GM23338 (cell line): ENCODE measurements at regions not wholly inside any gene's neighbourhood (a gene's known extent, or its start where the extent isn't known, plus 50 kb on each side); places are given as distances from the start of the nearest gene placed in this dataset.

Experiments
- ATAC-seq: fragments of 200-7000 bp; cut with Tn5 transposase; 3 replicates; pipeline ENCODE4 v1.9.1; 2020
- DNase-seq: peaks from one replicate; pipeline ENCODE4 v3.0.0-alpha.2; 2015; ENCODE audit warnings: low spot score
- H2AFZ ChIP-seq: fragments of 200-600 bp; sonication (generic); 2 replicates; pipeline ENCODE4 v1.8.0; 2016; ENCODE audit warnings: antibody characterized with exemption, mild to moderate bottlenecking, moderate library complexity
- H3F3A ChIP-seq: fragments of 200-600 bp; sonication (generic); replicated peaks from 2 replicates; pipeline ENCODE4 v1.8.0; 2017; ENCODE audit warnings: antibody characterized with exemption, mixed run types, low read depth
- H3K27ac ChIP-seq: fragments of 200-600 bp; sonication (generic); 2 replicates; pipeline ENCODE4 v1.6.1; 2016; ENCODE audit warnings: low read depth
- H3K27me3 ChIP-seq: fragments of 200-600 bp; sonication (generic); 2 replicates; pipeline ENCODE4 v1.8.0; 2016; ENCODE audit warnings: mild to moderate bottlenecking, mixed run types, moderate library complexity; ENCODE audit not compliant: insufficient read depth
- H3K36me3 ChIP-seq: fragments of 200-600 bp; sonication (generic); 2 replicates; pipeline ENCODE4 v1.8.0; 2016; ENCODE audit warnings: mild to moderate bottlenecking; ENCODE audit not compliant: insufficient read depth
- H3K4me1 ChIP-seq: fragments of 200-600 bp; sonication (generic); 2 replicates; pipeline ENCODE4 v1.8.0; 2016; ENCODE audit warnings: mild to moderate bottlenecking, moderate library complexity; ENCODE audit not compliant: insufficient read depth
- H3K4me2 ChIP-seq: fragments of 200-600 bp; sonication (generic); 2 replicates; pipeline ENCODE4 v1.7.1; 2017; ENCODE audit warnings: mixed run types
- H3K4me3 ChIP-seq: fragments of 200-600 bp; sonication (generic); 2 replicates; pipeline ENCODE4 v1.6.1; 2016; ENCODE audit warnings: mixed run types
- H3K79me2 ChIP-seq: fragments of 200-600 bp; sonication (generic); replicated peaks from 2 replicates; pipeline ENCODE4 v1.8.0; 2017; ENCODE audit warnings: mild to moderate bottlenecking; ENCODE audit not compliant: insufficient read depth
- H3K9me2 ChIP-seq: fragments of 200-600 bp; sonication (generic); 2 replicates; pipeline ENCODE4 v1.8.0; 2017; ENCODE audit not compliant: insufficient read depth
- H4K20me1 ChIP-seq: fragments of 200-600 bp; sonication (generic); replicated peaks from 2 replicates; pipeline ENCODE4 v1.8.0; 2017; ENCODE audit warnings: mild to moderate bottlenecking; ENCODE audit not compliant: insufficient read depth
- H3K27ac Mint-ChIP-seq: 2 replicates; pipeline ENCODE4 v1.8.0; 2020; ENCODE audit warnings: inconsistent platforms, mild to moderate bottlenecking, moderate library complexity, mixed read lengths
- H3K27me3 Mint-ChIP-seq: 3 replicates; pipeline ENCODE4 v1.8.0; 2022; ENCODE audit warnings: low read depth, mild to moderate bottlenecking, moderate library complexity, mixed read lengths, inconsistent platforms; ENCODE audit not compliant: insufficient read depth, poor library complexity
- H3K36me3 Mint-ChIP-seq: 3 replicates; pipeline ENCODE4 v1.8.0; 2021; ENCODE audit warnings: low read depth, mild to moderate bottlenecking, inconsistent platforms, moderate library complexity, mixed read lengths
- H3K4me1 Mint-ChIP-seq: 3 replicates; pipeline ENCODE4 v1.8.0; 2020; ENCODE audit warnings: mild to moderate bottlenecking, inconsistent platforms, mixed read lengths
- H3K4me3 Mint-ChIP-seq: 3 replicates; pipeline ENCODE4 v1.8.0; 2021; ENCODE audit warnings: moderate library complexity, mild to moderate bottlenecking, inconsistent platforms, mixed read lengths
- H3K9me3 Mint-ChIP-seq: 3 replicates; pipeline ENCODE4 v1.8.0; 2020; ENCODE audit warnings: moderate library complexity, mild to moderate bottlenecking, inconsistent platforms, mixed read lengths
- CTCF ChIP-seq, 2 experiments: fragments of 200-600 bp in 1 of 2; sonication (generic) in 1 of 2; conservative IDR thresholded peaks; 2 replicates each; pipeline versions ENCODE4 v1.5.1 to v1.6.1; 2016 to 2017; ENCODE audit warnings: antibody characterized with exemption in 2 of 2, low read depth in 2 of 2, mild to moderate bottlenecking in 2 of 2, moderate library complexity in 1 of 2
- ETS1 ChIP-seq: IDR thresholded peaks from 2 replicates; pipeline ENCODE4 v1.6.1; 2016; ENCODE audit warnings: antibody characterized with exemption
- EZH2 ChIP-seq: fragments of 200-600 bp; sonication (generic); IDR thresholded peaks from one replicate; pipeline ENCODE4 v1.8.0; 2017; ENCODE audit warnings: antibody characterized with exemption, mild to moderate bottlenecking, low read depth; ENCODE audit not compliant: unreplicated experiment
- EZH2phosphoT487 ChIP-seq: fragments of 200-600 bp; sonication (generic); IDR thresholded peaks from one replicate; pipeline ENCODE4 v1.8.1; 2018; ENCODE audit warnings: antibody characterized with exemption; ENCODE audit not compliant: unreplicated experiment
- REST ChIP-seq: IDR thresholded peaks from one replicate; pipeline ENCODE4 v1.6.1; 2018; ENCODE audit warnings: antibody characterized with exemption; ENCODE audit not compliant: unreplicated experiment
- STAT1 ChIP-seq: IDR thresholded peaks from one replicate; pipeline ENCODE4 v1.6.1; 2016; ENCODE audit warnings: antibody characterized with exemption; ENCODE audit not compliant: unreplicated experiment

GRCh38 chr2:8622199-8622911 is 59.5 kb upstream of the ID2 start (continued):
- TF ChIP-seq ETS1 (no peak), REST (no peak), CTCF (conservative IDR thresholded peaks at IDR 0.05; ENCODE audit: low read depth in 2 of 2) (no peak), EZH2 (no peak), STAT1 (no peak)

GRCh38 chr2:8622924-8623465 is 58.9 kb upstream of the ID2 start:
- ATAC-seq, result no peak
- Histone ChIP-seq H4K20me1 (no peaks in the 10 kb centered on the region), H3K27me3 (no peaks in the 10 kb centered on the region), H3K27ac (no peak overlapping the region), H3K4me1 (no peaks in the 10 kb centered on the region), H2AFZ (0 out of 2 replicates have a peak overlapping the region, but pooled peaks have one; percentile 10), H3F3A (no peaks in the 10 kb centered on the region), H3K79me2 (no peaks in the 10 kb centered on the region), H3K9me2 (no peaks in the 10 kb centered on the region), H3K4me3 (no peak overlapping the region), H3K4me2 (no peak overlapping the region), H3K36me3 (no peaks in the 10 kb centered on the region)
- H3K4me3 Mint-ChIP-seq, result no peak overlapping the region
- no peak for DNase-seq
- no peaks in the 10 kb centered on the region; the same call in 2 of the 3 replicates for H3K9me3 Mint-ChIP-seq
- peaks cover 7% of the 10 kb centered on the region for H3K27me3 Mint-ChIP-seq
- H3K27ac Mint-ChIP-seq, result no peak overlapping the region
- H3K36me3 Mint-ChIP-seq, result no peaks in the 10 kb centered on the region
- peaks cover 5% of the 10 kb centered on the region; the same call in 1 of the 3 replicates for H3K4me1 Mint-ChIP-seq
- TF ChIP-seq ETS1 (no peak), CTCF (conservative IDR thresholded peaks at IDR 0.05; ENCODE audit: low read depth in 2 of 2) (no peak), EZH2 (no peak), REST (no peak), EZH2phosphoT487 (no peak)
